22Rv1 (cell line): ENCODE measurements at regions not wholly inside any gene's neighbourhood (a gene's known extent, or its start where the extent isn't known, plus 50 kb on each side); places are given as distances from the start of the nearest gene placed in this dataset.
A peak's percentile ranks its signal among the peaks of the same experiment; 100 is the strongest.

Experiments
- H3K27ac ChIP-seq: fragments of 450-650 bp; 2 replicates; pipeline ENCODE4 v1.5.1; 2017
- ZFX ChIP-seq: fragments of 450-650 bp; IDR thresholded peaks from 2 replicates; pipeline ENCODE4 v1.6.1; 2017; ENCODE audit warnings: antibody characterized with exemption, borderline replicate concordance
- TF ChIP-seq, protein P1 (sequence below): fragments of 450-650 bp; IDR thresholded peaks from 2 replicates; pipeline ENCODE4 v1.5.1; 2017; ENCODE audit warnings: mild to moderate bottlenecking

DNA sequence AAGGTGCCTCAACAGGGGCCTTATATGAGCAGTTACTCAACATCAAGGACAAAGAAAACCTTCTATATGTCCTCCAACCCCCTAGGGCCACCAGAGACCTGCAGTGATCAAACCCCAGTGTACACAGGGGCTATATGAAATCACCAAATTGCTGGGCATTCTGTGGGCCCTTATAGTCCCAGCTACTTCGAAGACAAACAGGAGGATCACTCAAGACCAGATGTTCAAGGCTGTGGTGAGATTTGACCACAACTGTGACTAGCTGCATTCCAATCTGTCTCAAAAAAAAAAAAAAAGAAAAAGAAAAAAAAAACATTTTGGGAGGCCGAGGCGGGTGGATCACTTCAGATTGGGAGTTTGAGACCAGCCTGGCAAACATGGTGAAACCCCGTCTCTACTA, 51.0 kb upstream of the PRB2 start:
- no peak overlapping the region for H3K27ac ChIP-seq
- TF ChIP-seq ZFX = no peak
- TF ChIP-seq, protein P1, sequence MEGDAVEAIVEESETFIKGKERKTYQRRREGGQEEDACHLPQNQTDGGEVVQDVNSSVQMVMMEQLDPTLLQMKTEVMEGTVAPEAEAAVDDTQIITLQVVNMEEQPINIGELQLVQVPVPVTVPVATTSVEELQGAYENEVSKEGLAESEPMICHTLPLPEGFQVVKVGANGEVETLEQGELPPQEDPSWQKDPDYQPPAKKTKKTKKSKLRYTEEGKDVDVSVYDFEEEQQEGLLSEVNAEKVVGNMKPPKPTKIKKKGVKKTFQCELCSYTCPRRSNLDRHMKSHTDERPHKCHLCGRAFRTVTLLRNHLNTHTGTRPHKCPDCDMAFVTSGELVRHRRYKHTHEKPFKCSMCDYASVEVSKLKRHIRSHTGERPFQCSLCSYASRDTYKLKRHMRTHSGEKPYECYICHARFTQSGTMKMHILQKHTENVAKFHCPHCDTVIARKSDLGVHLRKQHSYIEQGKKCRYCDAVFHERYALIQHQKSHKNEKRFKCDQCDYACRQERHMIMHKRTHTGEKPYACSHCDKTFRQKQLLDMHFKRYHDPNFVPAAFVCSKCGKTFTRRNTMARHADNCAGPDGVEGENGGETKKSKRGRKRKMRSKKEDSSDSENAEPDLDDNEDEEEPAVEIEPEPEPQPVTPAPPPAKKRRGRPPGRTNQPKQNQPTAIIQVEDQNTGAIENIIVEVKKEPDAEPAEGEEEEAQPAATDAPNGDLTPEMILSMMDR = no peak

DNA sequence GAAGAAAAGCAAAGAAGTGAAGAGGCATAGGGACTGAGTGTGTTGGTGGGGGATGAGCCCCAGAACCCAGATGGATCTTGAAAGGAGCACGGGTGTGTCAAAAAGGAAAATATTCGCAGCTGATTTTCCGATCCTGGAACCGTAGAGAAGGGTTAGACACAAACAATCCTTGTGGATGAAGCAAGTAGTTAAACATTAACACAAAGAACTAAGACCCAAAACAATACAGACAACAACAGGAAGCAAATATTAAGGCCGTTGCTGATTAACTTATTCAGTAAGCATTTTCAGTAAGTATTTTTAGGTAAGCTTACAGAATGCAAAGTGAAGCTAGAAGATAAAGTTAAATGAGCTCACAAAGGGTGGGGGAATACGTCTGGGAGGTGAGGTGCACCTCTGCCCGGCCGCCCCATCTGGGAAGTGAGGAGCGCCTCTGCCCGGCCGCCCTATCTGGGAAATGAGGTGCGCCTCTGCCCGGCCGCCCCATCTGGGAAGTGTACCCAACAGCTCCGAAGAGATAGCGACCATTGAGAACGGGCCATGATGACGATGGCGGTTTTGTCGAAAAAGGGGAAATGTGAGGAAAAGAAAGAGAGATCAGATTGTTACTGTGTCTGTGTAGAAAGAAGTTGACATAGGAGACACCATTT, 62.8 kb upstream of the PRB2 start:
- no peak overlapping the region for H3K27ac ChIP-seq
- no peak for TF ChIP-seq ZFX
- TF ChIP-seq, protein P1 = no peak

DNA sequence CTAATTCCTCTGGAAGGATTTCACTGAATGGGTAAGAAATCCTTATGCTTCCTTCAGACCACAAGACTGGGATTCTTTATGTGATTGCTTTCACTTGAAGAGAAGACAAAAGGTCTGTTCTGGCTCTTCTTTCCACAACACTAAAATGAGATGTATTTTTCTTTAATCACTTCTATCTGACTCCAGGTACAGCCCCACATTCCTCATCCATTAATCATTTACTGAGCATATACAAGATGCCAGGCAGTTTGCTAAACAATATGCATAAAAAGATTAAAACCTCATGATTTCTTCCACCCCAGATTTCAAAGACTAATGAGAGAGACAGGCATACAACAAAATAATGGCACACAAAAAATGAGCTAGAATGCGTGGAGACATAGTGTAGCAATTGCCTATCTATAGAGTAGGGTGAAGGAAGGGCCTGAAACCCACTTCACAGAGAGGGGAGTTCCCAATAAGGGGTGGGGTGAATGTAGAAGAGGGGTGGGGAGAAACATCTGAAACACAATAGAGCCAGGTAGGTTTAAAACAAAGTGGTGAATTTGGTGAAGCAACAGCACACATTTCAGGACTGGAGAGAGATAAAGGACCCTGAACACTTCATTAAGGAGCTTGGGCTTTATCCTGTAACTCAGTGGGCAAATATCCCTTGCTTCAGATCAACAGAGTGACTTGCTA, 65.1 kb upstream of the PRB2 start:
- H3K27ac ChIP-seq = no peak overlapping the region
- TF ChIP-seq, protein P1 = no peak
- no peak for TF ChIP-seq ZFX

DNA sequence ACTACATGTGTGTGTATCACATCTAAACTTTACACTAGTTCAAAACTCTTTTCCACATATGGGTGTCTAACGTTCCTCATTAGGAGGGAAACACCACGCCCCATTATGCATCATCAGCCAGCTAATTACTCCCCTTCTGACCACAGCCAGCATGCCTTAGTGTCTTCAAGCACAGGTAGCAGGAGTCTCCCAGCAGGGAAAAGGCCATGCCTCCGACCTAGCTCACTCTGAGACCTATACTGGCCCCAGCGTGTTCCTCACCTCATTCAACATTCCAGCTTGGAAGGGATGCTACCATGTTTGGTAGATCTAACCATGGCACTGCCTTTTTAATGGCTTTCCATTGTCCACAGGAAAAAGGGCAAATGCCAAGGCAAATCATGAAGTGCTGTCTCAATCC, 66.1 kb upstream of the PRB2 start:
- H3K27ac ChIP-seq = no peak overlapping the region
- TF ChIP-seq ZFX = no peak
- TF ChIP-seq, protein P1 = no peak

DNA sequence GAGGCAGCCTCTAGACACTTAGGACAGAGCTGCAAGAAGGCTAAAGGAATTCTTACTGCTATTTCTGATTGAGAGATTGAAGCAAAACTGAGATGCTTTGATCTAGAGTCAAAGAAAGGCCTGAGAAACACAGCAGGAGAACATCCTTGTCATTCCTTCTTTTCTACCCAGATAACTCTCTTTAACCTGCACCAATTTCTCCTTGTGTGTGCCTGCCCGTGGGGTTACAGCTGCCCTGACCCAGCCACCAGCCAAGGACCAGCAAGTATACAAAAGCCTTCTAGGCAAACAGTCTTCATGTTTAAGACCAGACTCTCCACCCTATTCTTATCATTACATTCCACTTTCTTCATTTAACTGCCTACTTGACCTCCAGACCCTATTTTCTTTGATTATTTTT, 81.7 kb upstream of the PRB2 start:
- TF ChIP-seq ZFX = no peak
- H3K27ac ChIP-seq = no peak overlapping the region

DNA sequence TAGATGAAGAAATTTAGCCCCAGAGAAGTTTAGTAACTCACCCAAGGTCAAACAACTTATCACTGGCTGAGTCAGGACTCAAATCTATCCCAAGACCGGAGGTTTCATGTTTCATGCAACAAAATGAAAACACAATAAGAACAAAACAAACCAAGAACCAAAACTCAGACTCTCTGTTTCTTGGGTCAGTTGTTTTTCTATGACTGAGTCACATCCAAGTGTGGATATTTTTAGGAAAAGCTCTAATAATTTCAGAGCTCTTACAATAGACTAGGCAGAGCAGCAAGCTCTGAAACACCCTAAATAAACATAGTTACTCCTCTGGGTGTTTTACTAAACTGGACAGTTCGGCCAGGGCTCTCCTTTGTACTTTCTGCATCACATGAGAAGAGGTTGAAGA, 87.6 kb upstream of the PRB2 start:
- TF ChIP-seq, protein P1 = no peak
- no peak for TF ChIP-seq ZFX
- no peak overlapping the region for H3K27ac ChIP-seq

DNA sequence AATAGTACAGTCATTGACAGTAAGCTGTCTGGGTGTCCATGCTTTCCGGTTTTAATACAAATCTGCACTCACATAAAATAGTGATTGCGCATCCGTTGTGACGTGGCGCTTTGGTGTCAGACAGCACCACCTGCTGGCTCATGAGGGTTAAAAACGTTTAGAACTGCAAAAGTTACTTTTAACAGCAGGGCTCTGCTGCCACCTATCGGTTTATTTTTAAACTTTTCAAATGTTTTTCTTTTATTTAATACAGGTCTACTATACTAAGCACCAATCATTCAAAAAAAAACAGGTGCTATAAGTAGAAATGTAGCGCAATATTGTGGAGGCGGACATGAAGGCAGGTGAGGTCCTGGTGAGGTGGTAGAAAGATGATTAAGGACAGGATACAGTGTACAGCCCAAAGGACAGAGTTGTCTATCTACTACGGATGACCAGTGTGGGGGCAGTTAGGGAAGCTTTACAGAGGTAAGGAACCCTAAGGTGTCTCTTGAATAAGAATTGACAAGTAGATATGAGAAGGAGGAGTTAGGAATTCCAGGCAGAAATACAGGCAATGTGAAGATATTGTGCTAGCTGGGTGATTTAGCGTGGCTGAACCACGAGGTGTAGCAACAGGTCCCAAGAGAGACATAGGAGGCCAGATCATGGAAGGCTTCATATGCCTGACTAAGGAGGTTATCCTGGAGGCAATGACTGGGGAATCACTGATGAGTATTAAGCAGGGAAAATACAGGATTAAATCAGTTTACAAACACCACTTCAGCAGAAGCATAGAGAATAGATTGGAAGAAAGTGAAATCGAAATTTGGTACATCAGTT, 91.5 kb upstream of the PRB2 start:
- H3K27ac ChIP-seq = no peak overlapping the region
- TF ChIP-seq ZFX = no peak
- TF ChIP-seq, protein P1 = peak; percentile 100
